GM18907 (cell line): ENCODE measurements at regions not wholly inside any gene's neighbourhood (a gene's known extent, or its start where the extent isn't known, plus 50 kb on each side); places are given as distances from the start of the nearest gene placed in this dataset.
A peak's percentile ranks its signal among the peaks of the same experiment; 100 is the strongest.

Source experiments
- ATAC-seq: cut with Tn5 transposase; IDR thresholded peaks from one replicate; pipeline ENCODE4 v1.9.1; 2021; ENCODE audit warnings: mild to moderate bottlenecking, moderate library complexity; ENCODE audit not compliant: unreplicated experiment

DNA sequence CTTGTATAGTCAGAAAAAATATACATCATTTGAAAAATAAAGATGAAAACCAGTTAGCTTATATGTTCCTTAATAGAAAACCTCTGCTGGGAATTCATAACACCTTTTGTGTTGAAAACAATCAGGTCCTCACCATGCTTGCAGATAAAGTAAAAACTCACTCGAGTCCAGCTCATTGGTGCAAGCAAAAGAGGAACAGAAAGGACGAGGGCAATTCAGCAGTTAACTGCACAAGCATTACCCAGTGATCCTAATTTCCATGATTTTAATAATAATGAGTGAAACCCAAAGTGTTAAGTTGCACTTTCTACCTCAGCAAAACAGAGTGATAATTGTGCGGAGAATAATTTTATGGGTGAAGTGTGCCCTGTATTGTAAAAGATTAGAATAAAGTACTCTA lies 839.9 kb downstream of the BCL11A start:
- peak; percentile 69 for ATAC-seq

DNA sequence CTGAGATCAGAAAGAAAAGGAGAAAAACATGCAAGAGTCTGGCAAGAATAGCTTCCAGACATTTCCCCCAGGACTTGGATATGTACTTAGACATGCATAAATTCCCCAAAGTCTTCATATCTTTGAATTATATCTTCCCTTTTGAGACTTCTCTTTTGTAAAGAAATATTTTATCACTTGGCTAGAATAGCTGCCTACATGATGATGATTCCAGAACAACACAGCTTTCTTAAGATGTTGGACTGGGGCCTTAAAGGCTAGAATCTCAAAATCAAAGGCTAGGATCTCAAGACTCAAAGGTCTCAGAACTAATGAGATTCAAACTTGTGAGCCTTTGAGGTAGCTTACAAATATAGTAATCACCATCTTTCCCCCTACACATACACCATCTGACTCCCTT lies 842.3 kb downstream of the BCL11A start:
- ATAC-seq: no peak

- ATAC-seq: no peak
Measured at GRCh38 chr2:59706729-59707128, 846.7 kb downstream of the BCL11A start.

DNA sequence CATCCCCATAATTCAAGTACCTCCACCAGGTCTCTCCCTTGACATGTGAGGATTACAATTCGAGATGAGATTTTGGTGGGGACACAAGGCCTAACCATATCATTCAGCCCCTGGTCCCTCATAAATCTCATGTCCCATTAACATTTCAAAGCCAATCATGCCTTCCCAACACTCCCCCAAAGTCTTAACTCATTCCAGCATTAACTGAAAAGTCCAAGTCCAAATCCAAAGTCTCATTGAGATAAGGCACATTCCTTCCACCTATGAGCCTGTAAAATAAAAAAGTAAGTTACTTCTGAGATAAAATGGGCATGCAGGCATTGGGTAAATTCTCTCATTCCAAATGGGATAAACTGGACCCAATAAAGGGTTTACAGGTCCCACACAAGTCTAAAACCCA lies 849.7 kb downstream of the BCL11A start:
- ATAC-seq: no peak

GRCh38 chr2:59702026-59702425 lies 851.4 kb downstream of the BCL11A start:
- ATAC-seq: no peak

DNA sequence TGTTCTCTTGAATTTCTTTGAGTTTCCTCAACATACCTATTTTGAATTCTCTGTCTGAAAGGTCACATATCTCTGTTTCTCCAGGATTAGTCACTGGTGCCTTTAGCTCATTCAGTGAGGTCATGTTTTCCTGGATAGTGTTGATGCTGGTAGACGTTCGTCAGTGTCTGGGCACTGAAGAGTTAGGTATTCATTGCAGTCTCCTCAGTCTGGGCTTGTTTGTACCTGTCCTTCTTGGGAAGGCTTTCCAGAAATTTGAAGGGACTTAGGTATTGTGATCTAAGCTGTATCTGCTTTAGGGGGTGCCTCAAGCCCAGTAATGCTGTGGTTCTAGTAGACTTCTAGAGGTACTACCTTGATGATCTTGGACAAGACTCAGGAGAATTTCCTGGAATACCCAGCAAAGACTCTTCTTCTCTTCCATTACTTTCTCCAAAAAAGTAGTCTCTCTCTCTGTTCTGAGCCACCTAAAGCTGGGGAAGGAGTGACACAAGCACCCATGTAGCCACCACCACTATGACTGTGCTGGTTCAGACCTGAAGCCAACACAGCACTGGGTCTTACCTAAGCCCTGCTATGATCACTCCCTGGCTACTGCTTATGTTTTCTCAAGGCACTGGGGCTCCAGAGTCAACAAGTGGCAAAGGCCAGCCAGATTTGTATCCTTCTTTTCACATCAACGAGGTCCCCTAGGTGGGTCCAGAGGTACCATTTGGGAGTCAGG lies 852.0 kb downstream of the BCL11A start:
- ATAC-seq: no peak

DNA sequence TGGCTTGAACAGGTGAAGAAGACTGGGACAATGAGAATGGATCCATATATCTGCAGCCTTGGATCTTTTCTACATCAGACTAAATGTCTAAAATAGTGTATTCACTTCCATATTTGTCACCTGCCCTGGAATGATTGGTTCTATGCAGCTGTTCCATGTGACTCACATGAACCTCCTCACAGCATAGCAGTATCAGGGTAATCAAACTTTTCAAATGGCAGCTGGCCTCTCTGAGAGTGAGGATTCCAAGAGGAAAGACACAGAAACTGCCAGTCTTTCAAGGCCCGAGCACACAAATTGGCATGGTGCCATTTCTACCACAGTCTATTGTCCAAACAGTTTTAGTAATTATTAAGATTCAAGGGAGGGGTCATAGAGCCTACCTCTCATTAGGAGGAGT lies 859.3 kb downstream of the BCL11A start:
- ATAC-seq: no peak

GRCh38 chr2:59693231-59693959 lies 860.1 kb downstream of the BCL11A start:
- no peak for ATAC-seq

DNA sequence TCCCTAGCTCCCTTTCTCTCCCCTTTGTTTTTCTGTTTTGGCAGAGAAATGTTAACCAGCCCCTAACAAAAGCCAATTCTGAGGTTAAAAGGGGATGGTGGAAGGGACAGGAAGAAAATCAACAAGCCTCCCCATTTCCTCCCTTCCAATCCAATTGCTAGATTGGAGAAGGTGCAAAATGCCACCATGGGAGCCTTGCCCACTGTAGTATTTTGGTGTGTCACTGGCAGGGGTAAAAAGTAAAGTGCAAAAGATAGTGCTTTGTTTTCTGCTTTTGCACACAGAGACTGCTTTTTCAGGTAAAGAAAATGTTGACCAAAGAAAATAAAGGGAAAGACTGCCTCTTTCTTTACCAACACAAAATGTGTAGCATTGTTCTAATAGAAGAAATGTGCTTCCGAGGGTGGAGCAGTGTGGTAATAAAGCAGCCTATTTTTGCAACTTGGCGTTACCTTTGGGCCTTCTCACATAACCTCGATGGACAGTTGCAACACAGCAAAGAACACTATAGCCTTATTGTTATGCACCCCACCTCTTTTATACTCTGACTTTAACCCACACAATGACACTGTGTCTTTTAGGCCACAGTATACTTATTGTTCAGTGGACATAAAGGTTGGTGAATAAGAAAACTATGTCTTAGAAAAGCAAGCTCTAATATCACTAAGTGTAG lies 861.8 kb downstream of the BCL11A start:
- no peak for ATAC-seq

DNA sequence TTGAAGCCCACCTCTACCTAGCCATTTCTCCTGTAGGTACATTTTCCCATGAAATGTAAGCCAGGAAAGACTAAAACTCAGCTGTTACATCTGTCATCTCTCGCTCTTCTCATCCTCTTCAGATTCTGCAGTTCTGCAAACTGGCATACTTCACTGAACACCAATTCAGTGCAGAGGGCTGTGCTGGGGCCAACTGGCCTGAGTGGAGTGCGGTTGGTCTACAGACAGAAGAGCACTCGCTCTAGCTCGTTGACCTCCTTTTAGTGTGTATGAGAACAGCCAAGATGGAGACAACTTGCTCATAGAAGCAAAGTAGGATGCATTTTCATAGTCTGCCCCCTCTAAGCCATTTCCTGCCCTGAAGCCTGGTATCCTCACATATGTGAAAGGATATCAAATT lies 862.6 kb downstream of the BCL11A start:
- ATAC-seq: no peak

DNA sequence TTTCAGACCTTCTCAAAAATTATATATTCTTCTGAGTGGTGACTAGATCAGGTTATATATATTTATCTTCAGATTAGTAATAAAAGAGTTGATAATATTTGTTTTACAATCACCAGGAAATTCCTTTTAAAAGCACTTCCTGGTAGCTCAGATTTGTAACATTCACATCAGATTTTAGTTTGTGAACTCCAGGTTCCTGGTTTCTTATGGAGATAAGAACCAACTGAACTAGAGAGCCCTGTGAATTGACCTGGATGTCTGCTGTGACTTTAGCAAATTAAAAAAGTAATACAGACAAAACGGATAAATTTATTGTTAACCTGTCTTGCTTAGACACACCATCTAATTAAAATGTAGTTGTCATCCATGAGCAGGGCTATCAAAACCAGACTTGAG lies 868.7 kb downstream of the BCL11A start:
- ATAC-seq: no peak

DNA sequence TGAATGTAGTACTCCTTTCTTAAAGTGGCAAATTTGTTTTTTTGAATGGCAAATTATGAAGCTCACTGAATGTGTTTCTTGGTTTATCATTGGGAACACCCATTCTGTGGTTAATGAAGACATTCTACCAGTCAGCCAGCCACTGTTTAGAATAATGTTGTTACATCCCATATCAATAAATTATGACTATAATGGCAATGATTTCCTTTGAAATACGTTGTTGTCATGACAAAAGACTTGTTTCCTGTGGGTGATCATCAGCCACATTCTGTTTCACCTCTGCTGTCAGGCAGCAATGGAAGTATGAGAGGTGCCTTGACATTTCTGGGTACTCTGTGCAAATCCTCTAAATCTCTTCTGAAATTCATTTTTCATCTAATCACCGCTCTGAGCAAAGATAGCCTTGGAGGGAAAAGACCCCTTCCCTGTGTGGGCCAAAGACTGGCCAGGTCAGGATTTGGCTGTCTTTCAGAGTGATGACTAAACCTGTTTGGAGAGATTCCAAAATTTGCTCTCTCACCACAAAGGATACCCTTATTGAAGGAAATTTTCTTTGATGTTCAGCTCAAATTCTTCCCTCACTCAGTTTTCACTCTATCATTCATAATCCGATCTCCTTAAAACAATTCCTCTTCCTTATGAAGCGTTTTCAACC lies 869.2 kb downstream of the BCL11A start:
- no peak for ATAC-seq

- ATAC-seq: no peak
Measured at GRCh38 chr2:59680863-59681262, 872.6 kb downstream of the BCL11A start.

DNA sequence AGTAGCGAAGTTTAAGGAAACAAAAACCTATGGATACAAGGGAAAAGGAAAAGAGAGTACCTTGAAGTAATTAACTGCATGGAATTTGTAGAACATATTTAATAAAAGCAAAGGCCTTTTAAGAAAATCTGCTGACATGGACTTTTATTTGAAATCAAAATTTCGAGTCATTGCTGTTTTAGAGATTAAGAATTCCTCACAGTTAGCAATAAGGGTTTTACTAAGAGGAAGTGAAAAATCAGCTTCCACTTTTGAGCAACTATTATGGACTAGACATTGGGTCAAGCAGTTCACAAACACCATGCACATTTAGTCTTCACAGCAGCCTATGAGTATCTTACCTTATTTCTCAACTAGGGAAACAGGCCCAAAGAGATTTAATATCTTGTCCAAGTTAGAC lies 876.3 kb downstream of the BCL11A start:
- ATAC-seq: no peak

DNA sequence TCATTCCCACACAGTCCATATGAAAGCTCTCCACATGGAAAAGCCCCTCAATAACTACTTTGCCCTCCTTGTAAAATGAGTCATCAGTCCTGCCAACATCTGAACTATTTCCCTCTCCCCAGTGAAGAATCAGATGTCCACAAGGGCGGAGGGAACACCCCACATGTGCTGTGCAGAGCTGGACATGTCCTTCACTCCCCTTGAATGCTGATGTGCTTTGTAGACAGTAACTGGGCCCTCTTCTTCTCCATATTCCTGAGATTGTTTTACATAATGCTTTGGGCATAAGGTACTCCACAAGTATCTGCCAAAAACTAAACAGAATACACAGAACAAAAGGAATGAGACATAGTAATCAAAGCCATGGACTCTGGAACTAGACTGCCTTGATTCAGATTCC lies 879.4 kb downstream of the BCL11A start:
- ATAC-seq: no peak

GRCh38 chr2:59665021-59665420 lies 888.4 kb downstream of the BCL11A start:
- no peak for ATAC-seq

DNA sequence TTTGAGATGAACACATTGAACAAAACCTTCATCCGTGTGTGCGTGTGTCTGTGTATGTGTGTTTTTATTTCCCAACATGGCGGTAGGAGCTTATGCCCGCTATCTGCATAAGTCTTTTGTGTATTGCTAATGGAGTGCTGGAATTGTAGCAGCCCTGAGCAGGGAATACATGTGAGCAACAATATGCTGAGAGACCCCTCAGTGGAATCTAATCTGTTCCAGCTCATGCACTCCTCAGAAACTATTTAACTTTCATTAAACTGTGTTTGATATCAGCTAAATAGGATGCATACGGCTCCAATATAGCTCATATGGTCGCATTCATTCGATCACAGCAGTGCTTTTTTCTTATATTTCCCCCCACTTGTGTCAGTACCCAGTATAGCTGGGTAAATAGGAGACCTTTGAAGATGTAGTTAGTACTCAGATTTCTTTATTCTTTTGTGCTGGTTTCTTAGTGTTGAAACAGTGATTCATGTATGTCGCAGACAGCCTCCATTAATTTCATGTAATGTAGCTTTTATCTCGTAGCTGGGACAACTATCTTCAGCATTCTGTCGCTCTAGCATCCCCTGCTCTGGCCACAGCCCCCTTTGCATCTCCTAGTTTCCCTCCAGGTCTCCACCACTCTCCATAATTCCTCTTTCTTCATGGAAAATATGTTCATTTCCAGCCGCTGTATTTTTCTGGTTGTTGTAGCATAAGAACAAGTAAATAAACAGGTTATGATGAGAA lies 891.2 kb downstream of the BCL11A start:
- ATAC-seq: no peak

GRCh38 chr2:59660262-59660661 lies 893.2 kb downstream of the BCL11A start:
- no peak for ATAC-seq

DNA sequence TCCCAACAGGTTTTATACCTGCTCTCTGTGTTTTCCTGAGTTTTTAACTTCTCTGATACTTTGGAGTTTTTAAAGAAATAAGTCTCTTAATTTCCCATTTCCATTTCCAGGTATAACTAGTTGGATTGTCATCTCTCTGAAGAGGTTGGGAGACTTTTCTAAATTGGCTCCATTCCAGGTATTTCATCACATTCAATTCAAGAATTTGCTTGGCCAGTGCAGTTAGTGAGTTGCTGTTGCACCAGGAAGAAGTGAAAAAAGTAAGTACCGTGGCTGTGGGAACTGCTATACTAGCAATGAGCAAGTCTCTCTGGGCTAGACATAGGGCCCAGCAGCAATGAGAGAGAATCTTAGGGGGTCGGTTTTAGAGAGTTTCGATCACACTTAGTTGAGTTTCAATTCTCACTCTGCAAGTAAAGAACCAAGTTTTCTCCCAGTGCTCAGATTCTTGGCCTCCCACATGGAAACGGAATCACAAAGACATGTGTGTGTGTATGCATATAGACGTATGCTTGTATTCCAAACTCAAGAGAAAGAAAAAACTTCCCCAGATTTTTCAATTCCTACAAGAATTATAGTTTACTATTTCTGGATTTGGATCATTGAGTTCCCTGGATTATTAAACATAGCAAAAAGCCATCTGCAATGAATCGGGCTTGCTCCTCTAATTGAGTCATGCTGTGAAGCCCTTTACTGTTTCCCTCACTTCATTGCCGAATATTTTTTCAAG lies 894.4 kb downstream of the BCL11A start:
- no peak for ATAC-seq

- ATAC-seq: no peak
Measured at GRCh38 chr2:59655809-59656208, 897.6 kb downstream of the BCL11A start.
